ENCODE measurements at regions not wholly inside any gene's neighbourhood (a gene's known extent, or its start where the extent isn't known, plus 50 kb on each side); places are given as distances from the start of the nearest gene placed in this dataset.
"Not testable (repeated sequence)": the region's sequence is repeated elsewhere in the genome, so short reads cannot be mapped to it uniquely, and the experiment has no call there.

- peak; percentile 89 for TF ChIP-seq CTCF (IDR thresholded peaks at IDR 0.05; ENCODE audit: borderline replicate concordance, insufficient read depth, low read depth, low read length)
- H3K4me3 ChIP-seq (ENCODE audit: low read depth, low read length) = no peak overlapping the region
Observed at GRCh38 chr5:1644810-1645571, 121.2 kb upstream of the LPCAT1 start.

GRCh38 chr5:1644393-1644809 lies 120.6 kb upstream of the LPCAT1 start:
- H3K4me3 ChIP-seq (ENCODE audit: low read depth, low read length) = not testable (repeated sequence)

GRCh38 chr5:1643651-1644392 lies 120.1 kb upstream of the LPCAT1 start:
- TF ChIP-seq CTCF (IDR thresholded peaks at IDR 0.05; ENCODE audit: borderline replicate concordance, insufficient read depth, low read depth, low read length) = no peak

GRCh38 chr5:1642621-1643061 lies 118.9 kb upstream of the LPCAT1 start:
- H3K4me3 ChIP-seq (ENCODE audit: low read depth, low read length) = no peak overlapping the region
- TF ChIP-seq CTCF (IDR thresholded peaks at IDR 0.05; ENCODE audit: borderline replicate concordance, insufficient read depth, low read depth, low read length) = no peak

More at GRCh38 chr5:1643651-1644392, 120.1 kb upstream of the LPCAT1 start:
- no peak overlapping the region for H3K4me3 ChIP-seq (ENCODE audit: low read depth, low read length)

GRCh38 chr5:1642221-1642620 lies 118.5 kb upstream of the LPCAT1 start:
- H3K4me3 ChIP-seq (ENCODE audit: low read depth, low read length) = no peak overlapping the region
- TF ChIP-seq CTCF (IDR thresholded peaks at IDR 0.05; ENCODE audit: borderline replicate concordance, insufficient read depth, low read depth, low read length) = no peak

GRCh38 chr5:1641560-1642166 lies 117.9 kb upstream of the LPCAT1 start:
- no peak overlapping the region for H3K4me3 ChIP-seq (ENCODE audit: low read depth, low read length)
- TF ChIP-seq CTCF (IDR thresholded peaks at IDR 0.05; ENCODE audit: borderline replicate concordance, insufficient read depth, low read depth, low read length) = peak; percentile 90

- no peak for TF ChIP-seq CTCF (IDR thresholded peaks at IDR 0.05; ENCODE audit: borderline replicate concordance, insufficient read depth, low read depth, low read length)
Observed at GRCh38 chr5:1641041-1641440, 117.3 kb upstream of the LPCAT1 start.

More at GRCh38 chr5:1641041-1641440, 117.3 kb upstream of the LPCAT1 start:
- H3K4me3 ChIP-seq (ENCODE audit: low read depth, low read length) = no peak overlapping the region

Measured in GM12875 (cell line).